UCSD-AML1 (cell line): ENCODE measurements at regions not wholly inside any gene's neighbourhood (a gene's known extent, or its start where the extent isn't known, plus 50 kb on each side); places are given as distances from the start of the nearest gene placed in this dataset.
"Not testable (repeated sequence)": the region's sequence is repeated elsewhere in the genome, so short reads cannot be mapped to it uniquely, and the experiment has no call there.

ENCODE experiments used
- DNase-seq: peaks from one replicate; lab custom pipeline; 2025; ENCODE audit not compliant: unreplicated experiment; lab: John Stamatoyannopoulos, UW

DNA sequence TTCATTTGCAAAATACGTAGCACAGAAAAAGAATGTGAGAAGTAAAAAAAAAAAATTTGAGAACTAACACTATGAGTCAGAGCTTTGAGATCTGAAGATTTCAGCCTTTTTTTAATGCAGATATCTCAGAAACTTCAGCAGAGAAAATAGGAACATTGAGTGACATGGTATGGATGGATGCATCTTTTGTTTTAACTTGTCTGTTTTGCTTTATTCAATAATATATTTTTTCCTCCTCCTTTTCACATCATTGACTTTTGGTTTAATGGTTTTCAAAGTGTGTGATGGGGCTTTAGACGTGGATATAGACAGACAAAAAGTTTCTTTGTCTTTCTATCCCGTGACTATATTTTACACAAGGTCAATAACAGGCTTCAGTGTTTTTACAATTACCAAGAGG is 426.7 kb upstream of the FRG2C start:
- DNase-seq: no peak

DNA sequence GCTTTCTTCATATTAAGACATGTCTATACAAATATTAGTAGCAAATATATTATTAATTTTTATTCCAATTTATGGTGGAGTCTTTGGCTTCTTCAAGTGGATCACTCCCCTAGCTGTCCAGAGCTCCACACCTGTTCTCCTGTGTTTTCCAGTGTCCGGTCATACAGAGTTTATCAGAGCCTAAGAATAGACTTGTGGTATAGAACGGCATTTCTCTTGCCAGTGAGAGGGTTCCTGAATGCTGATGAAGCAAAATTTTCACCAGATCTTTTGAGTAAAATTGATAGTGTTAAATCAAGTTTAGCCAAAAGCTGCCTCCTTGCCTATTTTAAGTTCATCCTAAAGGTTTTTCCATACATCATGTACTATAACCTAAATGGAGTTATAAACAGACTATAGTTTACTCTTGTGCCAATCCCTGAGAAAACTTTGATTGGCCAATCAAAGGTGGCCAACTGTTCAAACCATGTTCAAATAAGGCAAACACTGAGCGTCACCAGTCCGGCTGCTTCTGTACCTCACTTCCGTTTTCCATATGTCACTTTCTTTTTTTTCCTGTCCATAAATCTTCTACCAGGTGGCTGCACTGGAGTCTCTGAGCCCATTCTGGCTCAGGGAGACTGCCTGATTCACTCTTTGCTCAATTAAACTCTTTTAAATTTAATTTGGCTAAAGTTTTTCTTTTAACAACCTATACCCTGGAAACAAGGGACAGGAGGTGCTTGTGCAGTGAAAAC is 422.7 kb upstream of the FRG2C start:
- not testable (repeated sequence) for DNase-seq

GRCh38 chr3:75242012-75242735 is 422.0 kb upstream of the FRG2C start:
- no peak for DNase-seq

DNA sequence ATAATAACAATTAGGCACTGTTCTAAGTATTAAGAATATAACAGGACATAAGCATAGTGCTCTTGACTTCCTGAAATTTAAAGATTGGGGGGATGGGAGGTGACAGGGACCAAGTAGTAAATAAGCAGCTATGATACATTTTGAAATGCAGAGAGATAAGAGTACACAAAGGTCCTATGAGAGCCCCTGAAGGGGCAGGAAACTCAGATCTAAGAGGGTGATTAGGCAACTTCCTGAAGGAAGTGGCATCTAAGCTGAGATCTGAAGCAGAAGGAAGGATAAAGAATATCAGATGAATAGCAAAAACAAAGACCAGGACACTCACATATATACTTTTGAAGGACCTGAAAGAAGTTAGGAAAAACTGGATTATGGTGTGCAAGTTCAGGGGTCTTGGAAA is 415.2 kb upstream of the FRG2C start:
- no peak for DNase-seq

GRCh38 chr3:75254685-75255084 is 409.4 kb upstream of the FRG2C start:
- DNase-seq: no peak

- DNase-seq: not testable (repeated sequence)
Observed at GRCh38 chr3:75258825-75259683, 405.1 kb upstream of the FRG2C start.

DNA sequence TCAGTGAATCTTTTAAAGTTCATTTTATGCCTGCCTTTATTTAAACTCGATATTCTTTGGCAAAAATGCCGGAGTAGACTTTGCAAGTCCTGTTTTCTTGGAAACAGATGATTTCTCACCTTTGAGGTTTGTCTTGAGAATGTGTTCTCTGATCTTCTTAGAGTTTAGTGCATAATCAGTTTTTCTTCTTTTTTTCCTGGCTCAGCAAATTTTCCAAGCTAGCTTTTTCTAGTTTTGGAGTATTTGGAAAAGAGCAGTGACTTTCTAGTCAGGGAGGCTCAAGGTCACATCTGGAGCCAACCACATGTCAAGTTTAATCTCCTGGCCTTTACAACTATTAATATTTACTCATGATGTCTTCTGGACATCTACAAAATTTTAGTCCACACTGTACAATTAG is 403.2 kb upstream of the FRG2C start:
- not testable (repeated sequence) for DNase-seq

- no peak for DNase-seq
Observed at GRCh38 chr3:75262661-75263060, 401.5 kb upstream of the FRG2C start.

- no peak for DNase-seq
Observed at GRCh38 chr3:75265897-75266296, 398.2 kb upstream of the FRG2C start.

GRCh38 chr3:75268576-75268975 is 395.6 kb upstream of the FRG2C start:
- not testable (repeated sequence) for DNase-seq

GRCh38 chr3:75272237-75272636 is 391.9 kb upstream of the FRG2C start:
- DNase-seq: not testable (repeated sequence)

DNA sequence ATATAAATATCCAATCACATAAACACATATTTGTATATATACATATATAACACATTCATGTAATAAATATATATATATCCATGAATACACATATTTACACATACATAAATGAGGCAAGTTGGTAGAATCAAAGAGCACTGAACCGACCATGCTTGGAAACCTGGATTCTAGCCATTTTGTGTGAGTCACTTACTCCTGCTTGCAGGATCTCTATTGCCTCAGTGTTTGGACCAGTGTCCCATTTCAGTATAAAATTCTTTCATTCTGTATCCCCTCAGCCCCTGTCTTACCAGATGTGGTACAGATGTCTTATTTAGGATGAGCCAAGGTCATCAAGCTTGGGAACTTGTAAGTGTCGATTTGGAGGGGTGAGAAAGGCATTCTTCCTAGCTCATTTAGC is 391.4 kb upstream of the FRG2C start:
- DNase-seq: no peak

DNA sequence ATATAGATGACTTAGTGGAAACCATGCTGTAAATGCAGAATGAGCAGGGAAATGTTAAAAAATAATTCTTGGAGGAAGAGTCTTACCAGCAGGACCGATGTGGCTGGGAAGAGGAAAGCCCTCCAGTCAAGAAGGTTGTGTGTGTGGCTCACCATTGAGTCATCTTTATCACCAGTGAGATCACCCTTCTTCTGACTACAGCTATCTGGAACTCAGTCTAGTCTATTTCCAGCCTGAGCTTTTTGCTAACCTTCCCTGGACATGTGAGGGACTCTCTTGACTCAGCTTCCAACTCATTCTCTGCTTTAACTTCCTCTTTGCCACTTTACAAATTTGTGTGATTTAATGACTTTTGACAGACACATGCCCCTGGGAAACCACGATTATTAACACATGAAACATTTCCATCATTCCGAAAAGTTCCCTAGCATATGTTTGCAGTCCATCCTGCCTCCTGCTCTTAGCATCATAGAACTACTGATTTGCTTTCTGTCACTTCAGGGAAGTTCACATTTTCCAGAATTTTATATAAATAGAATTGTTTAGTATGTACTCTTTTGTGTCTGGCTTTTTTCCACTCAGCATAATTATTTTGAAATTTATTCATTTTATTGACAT is 378.5 kb upstream of the FRG2C start:
- DNase-seq: not testable (repeated sequence)

DNA sequence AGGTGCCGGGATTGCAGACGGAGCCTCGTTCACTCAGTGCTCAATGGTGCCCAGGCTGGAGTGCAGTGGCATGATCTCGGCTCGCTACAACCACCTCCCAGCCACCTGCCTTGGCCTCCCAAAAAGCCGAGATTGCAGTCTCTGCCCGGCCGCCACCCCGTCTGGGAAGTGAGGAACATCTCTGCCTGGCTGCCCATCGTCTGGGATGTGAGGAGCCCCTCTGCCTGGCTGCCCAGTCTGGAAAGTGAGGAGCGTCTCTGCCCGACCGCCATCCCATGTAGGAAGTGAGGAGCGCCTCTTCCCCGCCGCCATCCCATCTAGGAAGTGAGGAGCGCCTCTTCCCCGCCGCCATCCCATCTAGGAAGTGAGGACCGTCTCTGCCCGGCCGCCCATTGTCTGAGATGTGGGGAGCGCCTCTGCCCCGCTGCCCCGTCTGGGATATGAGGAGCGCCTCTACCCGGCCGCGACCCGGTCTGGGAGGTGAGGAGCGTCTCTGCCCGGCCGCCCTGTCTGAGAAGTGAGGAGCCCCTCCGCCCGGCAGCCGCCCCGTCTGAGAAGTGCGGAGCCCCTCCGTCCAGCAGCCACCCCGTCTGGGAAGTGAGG is 375.1 kb upstream of the FRG2C start:
- DNase-seq: not testable (repeated sequence)

DNA sequence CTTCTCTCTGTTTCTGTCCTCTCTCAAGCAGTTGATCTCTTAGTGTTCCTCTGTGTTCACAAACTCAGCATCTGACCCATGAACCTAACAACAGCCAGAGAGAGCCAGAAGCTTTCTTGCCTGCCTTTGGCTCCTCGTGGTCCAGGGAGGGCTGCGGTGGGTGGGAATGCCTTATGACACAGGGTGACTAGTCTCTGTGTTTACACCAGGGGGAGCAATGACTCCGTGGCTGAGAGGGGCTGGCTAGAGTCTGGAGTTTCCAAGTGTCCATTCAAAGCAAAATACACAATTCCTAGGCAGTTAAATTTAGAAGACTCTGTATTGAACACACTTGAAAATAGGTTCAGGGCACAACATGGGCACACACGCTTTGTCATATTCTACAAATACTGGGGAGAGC is 370.0 kb upstream of the FRG2C start:
- peak; percentile 32 for DNase-seq

DNA sequence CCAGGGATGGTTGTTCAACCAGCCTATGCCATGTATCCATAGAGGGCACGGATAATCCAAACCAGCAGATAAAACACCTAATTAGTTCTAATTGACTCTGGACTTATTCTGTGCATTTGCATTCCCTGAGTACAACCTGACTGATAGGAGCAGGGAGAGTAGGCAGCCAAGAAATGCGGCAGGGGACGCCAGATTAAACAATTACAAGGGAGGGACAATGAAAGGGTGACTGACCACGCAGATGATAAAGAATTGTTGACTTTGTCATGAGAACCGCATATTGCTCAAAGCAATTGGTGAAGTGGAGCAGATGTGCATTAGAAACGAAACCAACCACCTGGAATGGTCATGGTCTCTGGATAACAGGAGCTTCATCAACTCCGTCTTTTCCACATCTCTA is 369.1 kb upstream of the FRG2C start:
- DNase-seq: no peak

DNA sequence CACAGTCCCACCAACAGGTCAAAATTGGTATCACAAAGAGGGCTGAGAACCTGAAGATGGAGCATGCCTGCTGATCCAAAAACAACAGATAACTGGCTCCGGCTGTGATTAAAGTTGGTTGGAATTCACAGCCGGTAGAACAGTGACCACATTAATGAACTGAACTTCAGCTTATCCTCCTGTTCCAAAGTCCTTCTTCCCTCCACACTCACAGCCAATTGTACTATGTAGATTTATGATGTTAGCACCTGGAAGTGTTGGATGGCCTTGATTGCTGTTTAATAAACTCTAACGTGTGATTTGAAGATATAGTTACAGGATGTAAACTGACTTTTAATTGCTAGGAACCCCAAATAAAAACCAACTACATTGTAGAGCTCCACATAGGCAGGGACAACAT is 367.3 kb upstream of the FRG2C start:
- DNase-seq: no peak

GRCh38 chr3:75300606-75301005 is 363.5 kb upstream of the FRG2C start:
- DNase-seq: no peak

GRCh38 chr3:75301050-75301449 is 363.1 kb upstream of the FRG2C start:
- DNase-seq: not testable (repeated sequence)

- no peak for DNase-seq
Observed at GRCh38 chr3:75303741-75304140, 360.4 kb upstream of the FRG2C start.

DNA sequence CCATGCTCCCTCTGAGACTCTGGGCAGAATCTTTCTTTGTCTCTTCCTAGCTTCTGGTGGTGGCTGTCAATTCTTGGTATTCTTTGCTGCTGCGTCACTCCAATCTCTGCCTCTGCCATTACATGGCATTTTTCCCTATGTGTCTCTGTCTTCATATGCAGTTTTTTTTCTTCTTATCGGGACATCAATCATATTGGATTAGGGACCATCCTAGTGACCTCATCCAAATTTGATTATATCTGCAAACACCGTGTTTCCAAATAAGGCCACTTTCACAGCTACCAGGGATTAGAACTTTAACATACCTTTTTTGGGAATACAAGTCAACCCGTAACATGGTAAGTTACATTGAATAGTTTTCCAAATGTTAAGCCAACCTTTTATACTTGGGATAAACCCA is 358.2 kb upstream of the FRG2C start:
- DNase-seq: no peak
